WTC11 (cell line): ENCODE measurements at regions not wholly inside any gene's neighbourhood (a gene's known extent, or its start where the extent isn't known, plus 50 kb on each side); places are given as distances from the start of the nearest gene placed in this dataset.

Experiments
- ATF6 ChIP-seq: sonication (generic); formaldehyde crosslinking; IDR thresholded peaks from 2 replicates; pipeline ENCODE4 v1.8.1; 2023; ENCODE audit warnings: mild to moderate bottlenecking, missing genetic modification reagents
- CREB1 ChIP-seq: sonication (generic); formaldehyde crosslinking; IDR thresholded peaks from 2 replicates; pipeline ENCODE4 v1.8.0; 2023; ENCODE audit warnings: mild to moderate bottlenecking, missing genetic modification reagents
- CTCF ChIP-seq: fragments of 200-600 bp; IDR thresholded peaks from 2 replicates; pipeline ENCODE4 v1.8.0; 2022; ENCODE audit warnings: antibody characterized with exemption
- E2F5 ChIP-seq: sonication (generic); formaldehyde crosslinking; IDR thresholded peaks from 2 replicates; pipeline ENCODE4 v1.8.1; 2022; ENCODE audit warnings: mild to moderate bottlenecking, moderate library complexity, missing genetic modification reagents
- ELF4 ChIP-seq: sonication (generic); formaldehyde crosslinking; IDR thresholded peaks from 2 replicates; pipeline ENCODE4 v1.8.1; 2022; ENCODE audit warnings: low read depth, mild to moderate bottlenecking, moderate library complexity, missing genetic modification reagents
- JAZF1 ChIP-seq: fragments of 250-450 bp; sonication (Bioruptor Pico); IDR thresholded peaks from 2 replicates; pipeline ENCODE4 v1.9.0; 2021; ENCODE audit warnings: moderate library complexity, mild to moderate bottlenecking, inconsistent platforms
- MAX ChIP-seq: sonication (generic); formaldehyde crosslinking; IDR thresholded peaks from 2 replicates; pipeline ENCODE4 v1.8.0; 2022; ENCODE audit warnings: mild to moderate bottlenecking, missing genetic modification reagents
- ZNF232 ChIP-seq: sonication (generic); formaldehyde crosslinking; IDR thresholded peaks from 2 replicates; pipeline ENCODE4 v1.8.0; 2022; ENCODE audit warnings: mild to moderate bottlenecking, missing genetic modification reagents

GRCh38 chr5:68709239-68709638, 384.6 kb upstream of the SLC30A5 start:
- TF ChIP-seq JAZF1 (no peak), CTCF (no peak), MAX (CRISPR knock-in tag) (no peak), ZNF232 (CRISPR knock-in tag) (no peak), ATF6 (CRISPR knock-in tag) (no peak), E2F5 (CRISPR knock-in tag) (no peak), ELF4 (CRISPR knock-in tag) (no peak), CREB1 (CRISPR knock-in tag) (no peak)
